HFF-Myc (cell line): ENCODE measurements at regions not wholly inside any gene's neighbourhood (a gene's known extent, or its start where the extent isn't known, plus 50 kb on each side); places are given as distances from the start of the nearest gene placed in this dataset.

Experiments
- DNase-seq: peaks from one replicate; pipeline ENCODE4 v3.0.0-alpha.2; 2011; ENCODE audit warnings: low read depth; ENCODE audit errors: extremely low read depth
- H3K4me3 ChIP-seq: replicated peaks from 2 replicates; pipeline ENCODE4 v1.5.1; 2011; ENCODE audit warnings: low read depth, mild to moderate bottlenecking, control low read depth, low read length
- TF ChIP-seq, protein P1 (sequence below): IDR thresholded peaks from 2 replicates; pipeline ENCODE4 v1.5.1; 2012; ENCODE audit warnings: mild to moderate bottlenecking, low read depth, low read length, control low read depth; ENCODE audit errors: missing control alignments

DNA sequence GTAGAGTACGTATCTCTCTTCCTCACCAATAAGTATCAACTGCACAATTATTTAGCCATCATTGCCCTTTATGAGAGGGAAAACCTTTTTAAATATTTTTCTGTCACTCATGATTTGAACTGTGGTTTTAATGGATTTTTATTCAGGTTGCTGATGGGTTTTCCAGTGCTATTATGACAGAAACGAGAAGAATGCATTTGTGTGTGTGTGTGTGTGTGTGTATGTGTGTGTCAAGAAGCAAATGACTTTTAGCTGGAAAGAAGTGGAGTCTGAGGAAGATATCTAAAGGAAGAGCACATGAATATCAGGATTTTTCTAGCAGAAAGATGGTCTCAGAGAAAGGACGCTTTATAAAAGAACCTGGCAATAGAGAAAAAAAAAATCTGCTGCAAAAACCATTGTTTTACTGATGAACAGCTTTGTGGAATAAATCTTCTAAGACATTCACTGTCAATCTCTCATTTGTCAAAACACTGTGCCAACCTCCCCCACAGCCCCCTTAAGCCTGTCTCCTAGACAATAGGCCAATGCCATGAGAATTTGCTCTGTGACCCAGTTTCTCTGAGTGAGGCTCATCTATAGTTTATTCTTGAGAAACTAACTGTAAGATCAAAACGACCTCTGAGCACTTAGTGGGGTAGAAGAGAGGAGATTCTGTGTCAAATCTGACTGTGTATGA is 417.7 kb downstream of the FLRT2 start:
- no peak overlapping the region for H3K4me3 ChIP-seq
- TF ChIP-seq, protein P1, sequence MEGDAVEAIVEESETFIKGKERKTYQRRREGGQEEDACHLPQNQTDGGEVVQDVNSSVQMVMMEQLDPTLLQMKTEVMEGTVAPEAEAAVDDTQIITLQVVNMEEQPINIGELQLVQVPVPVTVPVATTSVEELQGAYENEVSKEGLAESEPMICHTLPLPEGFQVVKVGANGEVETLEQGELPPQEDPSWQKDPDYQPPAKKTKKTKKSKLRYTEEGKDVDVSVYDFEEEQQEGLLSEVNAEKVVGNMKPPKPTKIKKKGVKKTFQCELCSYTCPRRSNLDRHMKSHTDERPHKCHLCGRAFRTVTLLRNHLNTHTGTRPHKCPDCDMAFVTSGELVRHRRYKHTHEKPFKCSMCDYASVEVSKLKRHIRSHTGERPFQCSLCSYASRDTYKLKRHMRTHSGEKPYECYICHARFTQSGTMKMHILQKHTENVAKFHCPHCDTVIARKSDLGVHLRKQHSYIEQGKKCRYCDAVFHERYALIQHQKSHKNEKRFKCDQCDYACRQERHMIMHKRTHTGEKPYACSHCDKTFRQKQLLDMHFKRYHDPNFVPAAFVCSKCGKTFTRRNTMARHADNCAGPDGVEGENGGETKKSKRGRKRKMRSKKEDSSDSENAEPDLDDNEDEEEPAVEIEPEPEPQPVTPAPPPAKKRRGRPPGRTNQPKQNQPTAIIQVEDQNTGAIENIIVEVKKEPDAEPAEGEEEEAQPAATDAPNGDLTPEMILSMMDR, result no peak
- DNase-seq, result no peak

DNA sequence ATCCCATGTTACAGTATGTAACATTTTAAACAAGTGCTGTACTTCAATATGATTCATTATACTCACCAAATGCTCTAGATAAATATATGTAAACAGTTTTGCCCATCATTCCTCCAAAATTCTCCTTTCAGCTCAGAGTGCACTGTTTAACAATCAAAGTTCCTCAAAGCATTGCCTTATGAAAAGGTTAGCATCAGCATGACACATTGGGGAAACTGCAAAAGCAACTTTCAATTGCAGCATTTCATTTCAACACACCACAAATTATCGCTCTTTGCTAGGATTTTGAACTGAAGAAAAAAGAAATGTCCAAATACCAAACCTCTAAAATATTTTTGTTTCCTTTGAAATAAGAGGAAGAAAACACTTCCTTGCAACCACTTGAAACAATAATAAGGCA is 413.2 kb downstream of the FLRT2 start:
- no peak for DNase-seq
- TF ChIP-seq, protein P1, result no peak
- H3K4me3 ChIP-seq, result no peak overlapping the region

- no peak for DNase-seq
- TF ChIP-seq, protein P1, result no peak
- no peak overlapping the region for H3K4me3 ChIP-seq
Measured at GRCh38 chr14:85934886-85935254, 404.9 kb downstream of the FLRT2 start.

DNA sequence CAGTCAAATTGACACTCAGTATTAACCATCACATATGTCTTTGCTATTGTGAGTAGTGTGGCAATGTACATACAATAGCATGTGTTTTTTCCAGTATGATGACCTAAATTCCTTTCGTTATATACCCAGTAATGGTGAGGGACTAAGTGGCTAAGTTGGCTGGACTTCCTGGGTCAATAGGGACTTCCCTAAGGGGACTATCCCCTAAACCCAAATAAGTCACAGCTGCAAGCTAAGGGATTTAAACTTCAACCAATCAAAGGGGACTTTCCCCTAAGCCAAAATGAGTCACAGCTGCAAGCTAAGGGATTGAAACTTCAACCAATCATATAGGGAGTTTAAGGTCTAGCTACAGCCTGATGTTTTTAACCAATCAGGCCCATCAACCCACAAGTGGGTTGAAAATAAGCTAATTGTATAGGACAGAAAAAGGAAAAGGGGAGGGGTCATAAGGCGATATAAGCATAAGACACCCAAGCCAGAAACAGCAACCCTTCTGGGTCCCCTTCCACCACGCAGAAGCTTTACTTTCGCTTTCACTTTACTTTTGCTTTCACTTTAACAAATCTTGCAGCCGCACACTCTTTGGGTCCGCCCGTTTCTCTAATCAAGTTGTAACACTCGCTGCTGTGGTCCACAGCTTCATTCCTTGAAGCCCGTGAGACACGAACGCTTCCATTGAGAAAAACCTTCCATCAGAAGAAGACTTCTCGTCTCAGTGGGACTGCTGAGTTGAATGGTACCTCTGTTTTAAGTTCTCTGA is 404.4 kb downstream of the FLRT2 start:
- TF ChIP-seq, protein P1, result no peak
- no peak overlapping the region for H3K4me3 ChIP-seq
- no peak for DNase-seq

GRCh38 chr14:85921241-85921640 is 391.3 kb downstream of the FLRT2 start:
- TF ChIP-seq, protein P1, result no peak
- no peak overlapping the region for H3K4me3 ChIP-seq
- DNase-seq, result no peak

DNA sequence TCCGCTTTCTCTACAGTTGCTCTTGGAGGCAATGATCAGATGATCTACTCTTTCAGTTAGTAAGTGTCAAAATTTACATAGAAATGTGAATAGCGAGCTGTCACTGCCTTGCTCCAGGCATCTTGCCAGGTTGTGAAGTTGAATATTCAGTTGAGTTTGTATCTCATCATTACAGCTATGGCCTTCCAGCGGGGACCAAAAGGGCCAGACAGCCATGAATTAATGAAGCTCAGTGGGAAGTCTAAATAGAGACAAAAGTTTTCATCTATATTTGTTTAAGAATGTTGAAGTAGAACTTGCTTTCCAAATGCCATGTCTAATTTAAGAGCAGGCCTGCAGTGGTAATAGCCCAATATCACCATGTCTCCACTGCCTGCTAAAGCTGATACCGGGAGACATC is 387.8 kb downstream of the FLRT2 start:
- TF ChIP-seq, protein P1, result no peak
- no peak for DNase-seq
- no peak overlapping the region for H3K4me3 ChIP-seq
